Stimulated activated CD4-positive, alpha-beta T cell treated with anti-CD3 and anti-CD28 coated beads, Interleukin-1b, Interleukin-23, amount 100 ng/mL, for 4 hours (primary cell): ENCODE measurements at regions not wholly inside any gene's neighbourhood (a gene's known extent, or its start where the extent isn't known, plus 50 kb on each side); places are given as distances from the start of the nearest gene placed in this dataset.
"Not testable (repeated sequence)": the region's sequence is repeated elsewhere in the genome, so short reads cannot be mapped to it uniquely, and the experiment has no call there.

Experiments
- DNase-seq, 2 donors: peaks; one replicate each; pipeline ENCODE4 v3.0.0-alpha.2; 2020; ENCODE audit warnings: low read depth in 2 of 2

- DNase-seq, result no peak
Measured at GRCh38 chr17:30586818-30587595, 109.8 kb downstream of the GOSR1 start.

GRCh38 chr17:30584810-30585209, 107.6 kb downstream of the GOSR1 start:
- no peak for DNase-seq

GRCh38 chr17:30580916-30581315, 103.7 kb downstream of the GOSR1 start:
- no peak for DNase-seq

- no peak for DNase-seq
Measured at GRCh38 chr17:30579610-30580315, 102.6 kb downstream of the GOSR1 start.

GRCh38 chr17:30578015-30578717, 101.0 kb downstream of the GOSR1 start:
- DNase-seq, result not testable (repeated sequence)
